ENCODE measurements at regions not wholly inside any gene's neighbourhood (a gene's known extent, or its start where the extent isn't known, plus 50 kb on each side); places are given as distances from the start of the nearest gene placed in this dataset.

DNA sequence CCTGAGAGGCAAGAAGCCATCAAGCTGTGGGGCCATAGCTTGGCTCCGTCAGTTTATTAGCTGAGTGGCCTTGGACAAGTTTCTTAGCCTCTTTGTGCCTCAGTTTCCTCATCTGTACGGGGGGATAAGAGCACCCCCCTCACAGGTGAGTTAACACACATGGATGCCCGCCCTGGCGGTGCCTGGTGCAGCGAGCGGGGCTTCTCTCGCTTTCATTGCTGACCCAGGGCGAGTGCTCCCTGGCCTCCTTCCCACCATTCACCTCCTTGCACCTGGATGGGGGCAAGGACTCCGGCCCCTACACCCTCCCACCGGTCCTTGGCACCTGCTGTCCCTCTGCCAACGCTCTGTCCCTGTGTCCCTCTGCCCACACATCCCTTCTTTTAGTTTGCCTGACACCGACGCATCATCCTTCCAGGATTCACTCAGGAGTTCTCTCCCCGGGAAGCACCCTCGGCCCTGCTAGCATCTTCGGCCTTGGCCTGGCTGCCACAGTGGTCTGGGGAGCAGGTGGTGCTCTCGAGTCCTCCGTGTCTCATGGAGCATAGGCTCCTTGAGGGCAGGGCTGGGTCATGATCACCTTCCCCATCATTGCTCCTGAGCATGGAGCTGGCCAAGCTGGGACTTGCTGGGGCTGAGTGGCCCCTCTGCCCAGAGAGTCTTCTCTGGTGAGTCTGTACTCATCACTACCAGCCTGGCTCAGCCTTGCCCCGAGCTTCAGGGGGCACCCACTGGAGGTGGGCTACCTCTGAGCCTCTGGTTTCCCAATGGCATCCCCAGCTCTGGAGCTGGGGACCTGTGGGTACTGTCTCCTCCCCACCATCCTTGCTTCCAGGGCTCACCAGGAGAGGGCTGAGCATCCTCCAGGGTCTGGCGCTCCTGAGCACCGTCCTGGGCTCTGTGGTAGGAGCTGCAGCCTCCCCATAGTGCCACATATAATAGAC is 53.8 kb upstream of the SORCS2 start:
- Histone ChIP-seq H3K27ac (ENCODE audit: low read depth, low read length) (no peak overlapping the region), H3K79me2 (ENCODE audit: insufficient read depth, low read length) (no peaks in the 10 kb centered on the region), H4K20me1 (ENCODE audit: insufficient read depth, low read length) (peaks cover 2% of the 10 kb centered on the region), H3K4me1 (ENCODE audit: insufficient read depth, low read length) (peaks cover 15% of the 10 kb centered on the region), H3K4me3 (ENCODE audit: insufficient read depth, low read length) (no peak overlapping the region), H3K4me2 (ENCODE audit: insufficient read depth, low read length) (no peak overlapping the region), H3K27me3 (ENCODE audit: insufficient read depth, low read length) (peaks cover 6% of the 10 kb centered on the region), H2AFZ (ENCODE audit: low read length) (no peak overlapping the region), H3K36me3 (ENCODE audit: insufficient read depth, low read length) (no peaks in the 10 kb centered on the region), H3K9me3 (ENCODE audit: low read depth, low read length) (no peaks in the 10 kb centered on the region)
- peak; percentile 87 for DNase-seq (ENCODE audit: insufficient read length, low spot score, missing footprints)
- TF ChIP-seq, protein P1, sequence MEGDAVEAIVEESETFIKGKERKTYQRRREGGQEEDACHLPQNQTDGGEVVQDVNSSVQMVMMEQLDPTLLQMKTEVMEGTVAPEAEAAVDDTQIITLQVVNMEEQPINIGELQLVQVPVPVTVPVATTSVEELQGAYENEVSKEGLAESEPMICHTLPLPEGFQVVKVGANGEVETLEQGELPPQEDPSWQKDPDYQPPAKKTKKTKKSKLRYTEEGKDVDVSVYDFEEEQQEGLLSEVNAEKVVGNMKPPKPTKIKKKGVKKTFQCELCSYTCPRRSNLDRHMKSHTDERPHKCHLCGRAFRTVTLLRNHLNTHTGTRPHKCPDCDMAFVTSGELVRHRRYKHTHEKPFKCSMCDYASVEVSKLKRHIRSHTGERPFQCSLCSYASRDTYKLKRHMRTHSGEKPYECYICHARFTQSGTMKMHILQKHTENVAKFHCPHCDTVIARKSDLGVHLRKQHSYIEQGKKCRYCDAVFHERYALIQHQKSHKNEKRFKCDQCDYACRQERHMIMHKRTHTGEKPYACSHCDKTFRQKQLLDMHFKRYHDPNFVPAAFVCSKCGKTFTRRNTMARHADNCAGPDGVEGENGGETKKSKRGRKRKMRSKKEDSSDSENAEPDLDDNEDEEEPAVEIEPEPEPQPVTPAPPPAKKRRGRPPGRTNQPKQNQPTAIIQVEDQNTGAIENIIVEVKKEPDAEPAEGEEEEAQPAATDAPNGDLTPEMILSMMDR (IDR thresholded peaks at IDR 0.05; ENCODE audit: extremely low read depth, low read depth, low read length) = no peak

DNA sequence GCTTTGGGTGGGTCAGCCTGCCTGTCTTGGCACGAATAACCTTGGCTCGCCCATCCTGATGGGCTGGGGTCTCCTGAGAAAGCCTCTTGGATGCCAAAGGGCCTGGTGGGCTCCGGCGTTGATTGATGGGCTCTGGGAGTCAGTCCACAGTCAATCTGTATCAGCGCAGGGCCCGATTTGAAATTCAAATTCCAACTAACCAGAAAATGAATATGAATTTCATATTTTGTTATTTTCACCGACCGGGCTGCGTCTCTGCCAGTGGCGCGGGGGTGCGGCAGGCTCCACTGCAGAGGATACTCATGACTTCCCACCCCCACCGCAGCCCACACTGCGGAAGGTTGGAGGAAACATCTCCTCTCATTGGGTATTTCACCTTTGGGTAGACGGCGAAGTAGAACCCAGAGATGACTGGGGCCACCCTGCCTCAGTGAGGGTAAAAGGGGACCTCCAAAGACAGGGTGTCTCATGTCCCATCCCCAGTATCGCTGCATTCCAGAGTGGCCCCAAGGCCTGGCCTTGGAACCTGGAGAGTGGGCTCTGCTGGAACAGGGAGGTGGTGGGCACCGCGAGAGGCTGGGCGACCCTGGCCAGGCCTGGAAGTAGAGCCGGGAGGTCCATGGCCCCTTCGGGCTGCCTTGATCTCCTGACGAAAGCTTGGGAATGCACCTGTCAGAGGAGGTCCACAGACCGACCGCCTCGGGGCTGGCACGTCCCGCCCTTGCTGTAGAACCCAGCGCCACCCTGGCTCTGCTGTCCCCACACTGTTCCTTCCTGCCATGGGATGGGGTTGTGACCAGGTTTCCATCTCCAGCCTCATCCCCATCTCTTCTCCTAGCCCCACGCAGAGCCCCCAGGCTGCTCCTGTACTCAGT is 54.8 kb upstream of the SORCS2 start:
- Histone ChIP-seq H2AFZ (ENCODE audit: low read length) (no peak overlapping the region), H3K9me3 (ENCODE audit: low read depth, low read length) (peaks cover 6% of the 10 kb centered on the region), H3K27ac (ENCODE audit: low read depth, low read length) (no peak overlapping the region), H3K4me2 (ENCODE audit: insufficient read depth, low read length) (no peak overlapping the region), H4K20me1 (ENCODE audit: insufficient read depth, low read length) (peaks cover 2% of the 10 kb centered on the region), H3K27me3 (ENCODE audit: insufficient read depth, low read length) (peaks cover 6% of the 10 kb centered on the region), H3K4me1 (ENCODE audit: insufficient read depth, low read length) (peaks cover 15% of the 10 kb centered on the region), H3K4me3 (ENCODE audit: insufficient read depth, low read length) (no peak overlapping the region), H3K36me3 (ENCODE audit: insufficient read depth, low read length) (no peaks in the 10 kb centered on the region), H3K79me2 (ENCODE audit: insufficient read depth, low read length) (no peaks in the 10 kb centered on the region)
- TF ChIP-seq, protein P1 (IDR thresholded peaks at IDR 0.05; ENCODE audit: extremely low read depth, low read depth, low read length) = no peak
- DNase-seq (ENCODE audit: insufficient read length, low spot score, missing footprints) = peak; percentile 81

DNA sequence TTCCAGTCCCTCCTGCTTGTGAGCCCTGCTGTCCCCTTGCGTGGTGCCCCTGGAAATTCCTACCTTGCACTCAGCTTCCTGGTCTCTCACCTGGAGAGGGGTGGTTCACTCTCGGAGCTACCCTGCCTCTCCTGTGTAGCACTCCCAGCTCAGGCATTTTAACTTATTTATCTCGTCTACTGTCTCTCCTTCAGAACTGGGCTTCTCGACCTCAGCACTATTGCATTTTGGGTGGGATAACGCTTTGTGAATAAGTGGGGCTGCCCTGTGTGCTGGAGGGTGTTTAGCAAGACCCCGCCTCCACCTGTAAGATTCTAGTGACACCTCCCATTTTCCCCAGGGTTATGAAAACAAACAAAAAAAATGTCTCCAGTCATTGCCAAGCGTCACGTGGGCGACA is 56.0 kb upstream of the SORCS2 start:
- Histone ChIP-seq H3K4me3 (ENCODE audit: insufficient read depth, low read length) (no peak overlapping the region), H3K27ac (ENCODE audit: low read depth, low read length) (no peak overlapping the region), H4K20me1 (ENCODE audit: insufficient read depth, low read length) (peaks cover under 1% of the 10 kb centered on the region), H3K4me2 (ENCODE audit: insufficient read depth, low read length) (no peak overlapping the region), H2AFZ (ENCODE audit: low read length) (no peak overlapping the region), H3K79me2 (ENCODE audit: insufficient read depth, low read length) (no peaks in the 10 kb centered on the region), H3K27me3 (ENCODE audit: insufficient read depth, low read length) (peaks cover 6% of the 10 kb centered on the region), H3K9me3 (ENCODE audit: low read depth, low read length) (peaks cover 6% of the 10 kb centered on the region), H3K4me1 (ENCODE audit: insufficient read depth, low read length) (peaks cover 15% of the 10 kb centered on the region), H3K36me3 (ENCODE audit: insufficient read depth, low read length) (no peaks in the 10 kb centered on the region)
- TF ChIP-seq, protein P1 (IDR thresholded peaks at IDR 0.05; ENCODE audit: extremely low read depth, low read depth, low read length) = no peak
- DNase-seq (ENCODE audit: insufficient read length, low spot score, missing footprints) = peak; percentile 29

DNA sequence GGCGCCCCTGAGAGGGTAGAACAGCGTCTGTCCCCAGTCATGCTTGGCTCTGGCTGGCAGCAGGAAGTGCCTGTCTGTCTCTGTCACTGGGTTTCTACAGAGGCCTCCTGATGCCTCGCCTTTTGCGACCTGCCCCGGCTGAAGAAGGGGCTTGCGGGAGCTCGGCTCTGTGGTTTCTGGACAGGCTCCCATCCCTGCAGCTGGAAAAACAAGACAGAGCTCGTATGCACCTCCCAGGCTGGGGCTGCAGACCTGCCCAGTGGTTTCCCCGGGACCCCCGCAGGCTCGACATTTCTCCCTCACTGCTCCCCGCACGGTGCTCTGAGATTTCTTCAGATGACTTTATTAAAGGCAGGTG is 57.0 kb upstream of the SORCS2 start:
- Histone ChIP-seq H3K27ac (ENCODE audit: low read depth, low read length) (peak overlapping the region; percentile 4), H3K4me2 (ENCODE audit: insufficient read depth, low read length) (peak overlapping the region; percentile 58), H3K79me2 (ENCODE audit: insufficient read depth, low read length) (no peaks in the 10 kb centered on the region), H4K20me1 (ENCODE audit: insufficient read depth, low read length) (no peaks in the 10 kb centered on the region), H3K9me3 (ENCODE audit: low read depth, low read length) (peaks cover 6% of the 10 kb centered on the region), H3K4me1 (ENCODE audit: insufficient read depth, low read length) (peaks cover 15% of the 10 kb centered on the region), H3K27me3 (ENCODE audit: insufficient read depth, low read length) (peaks cover 6% of the 10 kb centered on the region), H3K36me3 (ENCODE audit: insufficient read depth, low read length) (no peaks in the 10 kb centered on the region), H3K4me3 (ENCODE audit: insufficient read depth, low read length) (peak overlapping the region; percentile 30), H2AFZ (ENCODE audit: low read length) (peak overlapping the region; percentile 26)
- TF ChIP-seq, protein P1 (IDR thresholded peaks at IDR 0.05; ENCODE audit: extremely low read depth, low read depth, low read length) = no peak
- DNase-seq (ENCODE audit: insufficient read length, low spot score, missing footprints) = peak; percentile 88

Data from osteoblast (primary cell).